Astrocyte (in vitro differentiated cells and primary cell): ENCODE measurements at regions not wholly inside any gene's neighbourhood (a gene's known extent, or its start where the extent isn't known, plus 50 kb on each side); places are given as distances from the start of the nearest gene placed in this dataset.

Experiments used
- CTCF ChIP-seq: IDR thresholded peaks from 2 replicates; pipeline ENCODE4 v1.5.1; 2011; ENCODE audit warnings: low read depth, mild to moderate bottlenecking, inconsistent platforms, low read length, moderate library complexity; ENCODE audit not compliant: insufficient read depth
- EZH2 ChIP-seq: IDR thresholded peaks from 2 replicates; pipeline ENCODE4 v1.6.1; 2012; ENCODE audit warnings: mild to moderate bottlenecking, low read length, inconsistent platforms; ENCODE audit not compliant: insufficient read depth

GRCh38 chr21:41615613-41616012 is 107.7 kb upstream of the TMPRSS2 start:
- TF ChIP-seq CTCF, result no peak
- no peak for TF ChIP-seq EZH2
